Posterior cingulate gyrus (tissue), 11 donors: ENCODE measurements at regions not wholly inside any gene's neighbourhood (a gene's known extent, or its start where the extent isn't known, plus 50 kb on each side); places are given as distances from the start of the nearest gene placed in this dataset.
"Not testable (repeated sequence)": the region's sequence is repeated elsewhere in the genome, so short reads cannot be mapped to it uniquely, and the experiment has no call there.

Experiments
- DNase-seq, 10 donors: peaks; one replicate each; pipeline versions ENCODE4 v3.0.0 to v3.0.0-alpha.2; 2020 to 2021; ENCODE audit warnings: mixed read lengths in 3 of 10
- intact Hi-C: fragments of 100-400 bp; cut with DNase I; formaldehyde crosslinking; loops from one replicate; pipeline ENCODE4 v1.15.1; 2023

DNA sequence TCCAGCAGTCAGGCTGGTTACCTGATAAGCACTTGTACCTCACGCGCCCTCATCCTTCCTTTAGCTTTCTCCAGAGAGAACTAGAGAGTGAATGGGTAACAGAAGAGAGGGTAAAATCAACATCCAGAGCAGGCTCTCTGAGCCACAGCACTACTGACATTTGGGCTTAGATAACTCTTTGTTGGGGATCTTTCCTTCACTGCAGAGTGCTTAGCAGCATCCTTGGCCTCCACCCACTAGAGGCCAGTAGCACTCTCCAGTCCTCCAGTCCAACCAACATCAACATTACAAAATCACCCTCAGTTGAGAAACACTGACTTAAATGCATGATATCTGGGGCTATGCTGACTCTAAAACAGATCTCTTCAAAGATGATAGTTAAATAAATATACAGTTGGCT, 220.7 kb downstream of the TACR3 start:
- DNase-seq = no peak
- intact Hi-C loops = no loop called here

DNA sequence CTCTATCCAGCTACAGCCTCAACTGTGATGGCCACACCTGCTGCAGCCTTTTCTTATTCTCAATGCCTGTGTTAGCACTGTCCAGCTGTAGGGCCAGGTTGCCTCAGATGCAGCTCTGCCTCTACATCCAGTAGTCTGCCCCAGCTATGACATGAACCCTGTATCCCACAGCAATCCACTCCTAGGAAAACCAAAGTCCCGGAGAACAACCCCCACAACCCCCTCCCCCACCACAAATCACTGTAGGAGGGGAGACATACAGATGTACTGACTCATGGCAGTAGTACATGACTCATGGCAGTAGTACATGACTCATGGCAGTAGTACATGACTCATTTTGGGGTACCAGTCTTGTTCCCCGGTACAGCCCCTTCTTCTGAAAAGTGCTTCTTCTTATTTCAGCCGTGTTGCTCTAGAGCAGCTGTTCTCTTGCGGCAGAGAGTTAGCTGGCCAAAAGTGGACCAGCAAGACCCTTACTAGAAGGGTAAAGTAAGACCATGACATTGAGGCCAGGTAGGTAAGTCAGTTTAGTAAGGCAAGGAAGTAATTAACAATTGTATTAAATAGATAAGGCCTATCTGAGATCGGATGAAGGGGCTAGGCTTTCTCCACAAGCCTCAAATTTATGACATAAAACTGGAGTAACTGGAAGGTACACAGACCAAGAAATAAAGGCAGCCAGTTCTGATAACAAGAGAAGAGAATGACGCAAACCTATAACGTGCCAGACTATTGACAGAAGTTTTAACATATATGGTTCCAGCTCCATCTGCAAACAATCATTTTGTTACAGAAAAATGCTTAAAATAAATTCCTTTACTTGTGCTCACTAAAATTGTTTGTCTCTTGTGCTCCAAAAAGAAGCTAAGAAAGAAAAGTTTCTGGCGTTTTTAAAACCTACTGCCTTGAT, 221.4 kb downstream of the TACR3 start:
- peak in 1 of 10 donors; percentile 39 for DNase-seq
- intact Hi-C loops = no loop called here

DNA sequence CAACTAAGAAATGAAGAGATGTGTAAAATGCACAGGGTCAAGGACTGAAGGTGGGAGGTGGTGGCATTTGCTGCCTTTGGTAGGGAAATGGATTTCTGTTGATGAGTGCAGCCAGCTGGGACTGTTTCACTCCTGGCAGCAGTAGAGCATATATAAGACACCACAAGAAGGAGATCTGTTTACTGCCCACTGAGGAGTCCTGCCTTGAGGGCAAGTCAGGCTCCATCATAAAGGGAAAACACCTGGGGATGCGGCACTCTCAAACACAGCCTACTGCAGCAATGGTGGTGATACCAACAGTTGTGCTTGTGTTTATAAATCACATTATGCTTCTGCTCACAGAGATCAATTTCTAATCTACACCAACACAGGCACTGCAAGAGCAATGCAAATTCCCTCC, 222.1 kb downstream of the TACR3 start:
- peak in 1 of 10 donors; percentile 62 for DNase-seq
- intact Hi-C loops = no loop called here

DNA sequence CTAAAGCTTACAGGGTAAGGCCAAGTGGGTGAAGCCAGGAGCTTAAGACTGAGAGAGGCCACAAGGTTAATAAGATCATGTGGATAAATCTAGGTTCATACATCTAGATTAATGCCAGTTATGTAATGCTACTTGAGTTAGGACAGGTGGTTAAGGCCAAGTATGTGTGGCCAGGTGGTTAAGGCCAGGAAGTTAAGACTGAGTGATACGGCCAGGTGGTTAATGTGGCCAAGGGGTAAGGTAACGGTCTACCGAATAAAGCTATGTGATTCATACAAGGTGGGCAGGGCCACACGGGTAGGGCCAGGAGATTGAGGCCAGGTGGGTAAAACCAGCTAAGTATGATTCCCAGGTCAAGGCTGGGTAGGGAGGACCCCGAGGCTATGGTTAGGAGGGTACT, 223.0 kb downstream of the TACR3 start:
- intact Hi-C loops = no loop called here
- no peak for DNase-seq

DNA sequence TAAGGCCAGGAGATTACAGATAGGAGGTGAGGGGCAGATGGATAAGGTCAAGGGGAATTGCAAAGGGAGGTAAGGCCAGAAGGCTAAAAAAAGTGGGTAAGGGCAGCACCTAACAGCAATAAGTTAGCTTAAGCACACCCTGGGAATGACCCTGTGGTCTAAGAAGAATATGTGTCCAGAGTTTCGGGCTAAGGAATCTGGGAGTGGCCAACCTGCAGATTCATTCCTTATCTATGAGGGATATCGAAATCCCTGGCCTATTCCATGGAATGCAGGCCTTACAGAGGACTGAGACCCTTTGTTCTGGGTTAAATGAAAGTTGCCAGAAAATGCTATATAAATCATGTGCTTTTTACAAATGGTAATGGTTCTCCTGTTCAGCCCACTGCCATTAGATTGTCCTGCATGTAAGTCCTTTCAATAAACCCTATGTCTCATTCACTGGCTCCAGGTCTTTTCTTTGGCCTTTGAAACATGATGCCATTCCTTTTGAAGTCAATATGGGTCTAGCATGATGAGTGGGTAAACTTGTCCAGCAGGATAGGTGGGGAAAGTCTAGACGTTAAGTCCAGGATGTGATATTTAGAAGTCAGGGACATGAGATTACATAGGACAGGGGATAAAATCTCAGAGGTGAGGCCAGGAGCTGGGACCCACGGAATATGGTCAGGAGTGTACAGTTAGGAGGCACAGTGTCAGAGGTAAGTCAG, 226.2 kb downstream of the TACR3 start:
- intact Hi-C loops = no loop called here
- DNase-seq = no peak

DNA sequence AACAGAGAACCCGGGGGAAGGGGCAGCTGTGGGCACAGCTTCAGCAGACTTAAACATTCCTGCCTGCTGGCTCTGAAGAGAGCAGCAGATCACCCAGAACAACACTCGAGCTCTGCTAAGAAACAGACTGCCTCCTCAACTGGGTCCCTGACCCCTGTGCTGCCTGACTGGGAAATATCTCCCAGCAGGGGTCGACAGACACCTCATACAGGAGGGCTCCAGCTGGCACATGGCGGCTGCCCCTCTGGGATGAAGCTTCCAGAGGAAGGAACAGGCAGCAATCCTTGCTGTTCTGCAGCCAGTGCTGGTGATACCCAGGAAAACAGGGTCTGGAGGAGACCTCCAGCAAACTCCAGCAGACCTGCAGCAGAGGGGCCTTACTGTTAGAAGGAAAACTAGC, 234.5 kb downstream of the TACR3 start:
- DNase-seq, intact Hi-C loops: not testable (repeated sequence)

DNA sequence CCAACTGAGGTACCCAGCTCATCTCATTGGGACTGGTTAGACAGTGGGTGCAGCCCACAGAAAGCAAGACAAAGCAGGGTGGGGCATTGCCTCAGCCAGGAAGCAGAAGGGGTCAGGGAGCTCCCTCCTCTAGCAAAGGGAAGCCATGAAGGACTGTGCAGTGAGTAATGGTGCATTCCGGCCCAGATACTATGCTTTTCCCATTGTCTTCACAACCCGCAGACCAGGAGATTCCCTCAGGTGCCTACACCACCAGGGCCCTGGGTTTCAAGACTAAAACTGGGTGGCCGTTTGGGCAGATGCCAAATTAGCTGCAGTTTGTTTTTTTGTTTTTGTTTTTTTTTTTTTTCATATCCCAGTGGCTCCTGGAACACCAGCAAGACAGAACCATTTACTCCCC, 235.3 kb downstream of the TACR3 start:
- peak in 1 of 10 donors; percentile 38 for DNase-seq
- intact Hi-C loops = no loop called here

DNA sequence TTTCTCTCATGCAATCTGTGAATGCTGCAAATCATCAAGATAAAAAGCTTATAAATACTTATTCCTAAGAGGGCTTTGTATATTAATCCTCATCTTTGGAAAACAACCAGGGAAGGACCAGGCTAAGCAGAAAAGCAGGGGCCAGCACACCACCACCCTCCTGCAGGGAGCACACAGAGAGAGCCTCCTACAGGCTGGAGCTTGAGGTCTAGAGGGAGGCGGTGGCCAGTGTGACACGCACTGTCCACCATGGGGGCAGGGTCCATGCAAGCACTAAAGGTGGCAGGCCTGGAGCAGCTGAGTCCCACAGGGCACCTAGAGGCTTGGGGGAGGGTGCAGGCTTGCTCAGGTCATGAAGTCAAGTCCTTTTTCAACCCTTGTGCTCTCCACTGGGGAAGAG, 236.9 kb downstream of the TACR3 start:
- DNase-seq = peak in 2 of 10 donors; percentile 45 to 52
- intact Hi-C loops = no loop called here

DNA sequence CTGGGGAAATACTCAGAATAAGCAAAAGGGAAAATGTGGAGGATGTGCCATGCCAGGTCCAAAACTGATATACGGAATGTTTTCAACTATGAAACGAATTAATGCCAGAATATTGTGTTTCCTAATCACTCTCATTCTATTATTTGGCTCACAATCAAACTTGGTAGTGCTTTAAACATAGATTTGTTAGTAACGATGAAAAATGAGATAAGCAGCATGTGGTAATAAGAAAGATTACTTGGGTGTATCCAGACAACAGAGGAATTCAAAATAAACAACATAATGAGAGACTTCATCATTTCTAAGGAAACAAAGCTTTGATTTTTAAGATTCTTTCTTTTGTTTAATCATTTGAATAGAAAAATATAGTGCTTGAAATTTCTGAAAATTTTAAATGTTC, 237.3 kb downstream of the TACR3 start:
- DNase-seq = no peak
- intact Hi-C loops = no loop called here

DNA sequence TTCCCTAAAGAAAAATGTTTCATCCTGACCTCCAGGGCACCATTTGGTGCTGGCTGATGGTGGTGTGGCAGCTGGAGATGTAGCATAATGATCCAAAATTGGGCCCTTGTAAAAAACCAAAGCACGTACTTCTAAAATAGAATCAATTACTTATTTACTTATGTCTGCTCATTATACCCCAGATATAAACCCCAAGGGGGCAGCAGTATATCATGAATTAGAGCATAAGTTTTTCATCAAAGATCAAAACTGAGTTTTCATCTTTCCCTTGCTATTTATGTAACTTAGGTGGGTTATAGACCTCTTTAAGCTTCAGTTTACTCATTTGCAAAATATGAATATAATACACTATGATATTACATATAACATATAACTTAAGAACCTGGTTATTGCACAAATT, 241.1 kb downstream of the TACR3 start:
- intact Hi-C loops = no loop called here
- no peak for DNase-seq

DNA sequence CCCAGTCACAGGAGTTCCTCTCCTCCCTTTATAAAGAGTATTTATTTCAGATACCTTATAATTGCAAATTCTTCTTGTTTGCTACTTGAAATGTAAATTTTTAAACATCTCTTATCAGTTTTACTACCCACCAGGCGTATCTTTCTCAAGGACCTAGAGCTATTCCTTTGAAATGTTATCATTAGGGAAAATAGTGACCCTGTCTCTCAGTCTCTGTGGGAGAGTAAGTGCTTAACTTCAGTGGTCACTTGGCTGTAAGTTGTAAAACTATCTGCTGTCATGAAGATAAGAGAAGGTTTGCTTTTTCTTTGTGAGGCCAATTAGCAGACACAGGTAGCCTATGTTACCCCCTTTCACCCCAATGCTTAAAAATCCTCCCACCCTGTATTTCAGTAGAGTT, 241.6 kb downstream of the TACR3 start:
- intact Hi-C loops = no loop called here
- no peak for DNase-seq

DNA sequence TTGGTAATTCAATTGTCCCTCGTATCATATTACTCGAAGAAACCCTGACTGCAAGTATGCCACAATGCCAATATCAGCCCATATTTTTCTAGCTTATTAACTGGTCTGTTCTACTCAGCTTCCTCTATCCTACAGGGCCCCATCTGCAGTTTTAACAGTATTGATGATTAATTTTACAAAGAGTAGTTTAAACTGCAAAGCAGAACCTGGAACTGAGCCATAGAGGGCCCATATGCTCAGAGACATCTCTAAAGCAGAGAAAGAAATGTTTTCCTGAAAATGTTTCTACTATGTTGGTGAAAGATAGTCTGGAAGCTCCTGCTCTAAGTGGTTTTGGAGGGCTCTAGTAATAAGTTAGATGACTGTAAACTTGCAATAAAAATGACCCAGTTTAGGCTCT, 259.4 kb upstream of the CENPE start:
- DNase-seq = no peak
- intact Hi-C loops = no loop called here

DNA sequence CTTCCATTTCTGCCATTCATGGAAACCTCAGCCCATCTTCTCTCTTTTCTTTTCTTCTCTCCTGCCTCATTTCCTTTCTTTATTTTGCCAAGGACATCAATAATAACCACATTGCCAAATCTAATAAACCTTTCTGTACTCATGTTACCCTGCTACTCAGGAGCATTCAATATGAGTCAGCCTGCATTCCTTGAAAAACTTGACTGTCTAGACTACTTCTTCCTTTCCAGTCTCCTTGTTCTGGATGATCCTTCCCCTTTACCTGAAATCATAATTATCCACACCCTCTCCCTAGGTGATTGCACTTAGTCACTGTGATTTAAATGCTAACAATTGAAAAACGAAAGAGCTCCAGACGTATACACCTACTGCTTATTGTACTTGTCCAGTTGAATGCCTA, 253.2 kb upstream of the CENPE start:
- no peak for DNase-seq
- intact Hi-C loops = no loop called here

DNA sequence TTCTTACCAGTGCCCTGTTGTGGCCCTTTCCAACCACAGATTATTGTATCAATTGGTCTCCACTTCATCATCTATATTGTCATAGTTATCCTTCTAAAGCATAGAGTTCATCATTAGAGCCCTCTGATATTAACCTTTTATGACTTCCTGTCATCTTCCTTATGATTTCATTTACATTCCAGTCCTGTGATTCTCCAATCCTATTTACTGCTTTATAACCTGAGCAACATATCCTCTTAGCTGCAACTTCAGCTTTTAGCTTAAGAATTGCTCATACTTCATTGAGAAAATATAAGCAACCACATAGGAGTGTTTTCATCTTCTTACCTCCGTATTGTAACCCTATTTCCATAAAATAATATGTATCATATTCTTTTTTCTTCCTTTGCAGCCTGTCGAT, 252.6 kb upstream of the CENPE start:
- no peak for DNase-seq
- intact Hi-C loops = no loop called here

DNA sequence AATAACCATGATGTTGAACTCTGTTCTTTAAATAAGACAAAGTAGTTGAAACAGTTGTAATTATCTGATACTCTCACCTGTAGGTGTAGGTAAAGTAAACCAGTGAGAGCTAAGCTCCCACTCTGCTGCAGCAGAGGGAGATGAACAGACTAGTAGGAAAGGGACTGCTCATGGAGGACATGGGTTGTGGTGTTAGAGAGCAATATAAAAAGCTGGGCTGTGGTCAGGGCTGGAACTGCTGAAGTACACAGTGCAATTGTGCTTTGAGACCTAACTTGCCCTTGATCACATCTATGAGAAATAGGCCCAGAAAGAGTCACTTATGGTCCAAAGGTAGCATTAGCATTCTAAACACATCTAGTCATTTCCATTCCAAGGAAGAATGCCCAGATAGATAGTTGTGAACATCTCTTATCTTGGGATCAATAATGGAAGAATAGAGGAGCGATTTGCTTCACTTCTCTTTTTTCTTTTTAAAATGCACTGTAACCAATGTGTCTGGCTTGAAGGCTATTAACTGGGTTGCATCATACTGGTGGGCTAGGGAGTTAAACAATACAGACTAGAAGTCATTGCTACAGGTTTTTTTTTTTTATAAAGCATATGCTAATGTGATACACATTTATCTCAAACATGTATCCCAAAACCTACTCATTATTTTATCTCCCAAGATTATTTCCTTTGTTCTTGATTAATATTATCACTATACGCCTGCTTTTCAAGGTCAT, 251.3 kb upstream of the CENPE start:
- intact Hi-C loops = no loop called here
- DNase-seq = no peak

DNA sequence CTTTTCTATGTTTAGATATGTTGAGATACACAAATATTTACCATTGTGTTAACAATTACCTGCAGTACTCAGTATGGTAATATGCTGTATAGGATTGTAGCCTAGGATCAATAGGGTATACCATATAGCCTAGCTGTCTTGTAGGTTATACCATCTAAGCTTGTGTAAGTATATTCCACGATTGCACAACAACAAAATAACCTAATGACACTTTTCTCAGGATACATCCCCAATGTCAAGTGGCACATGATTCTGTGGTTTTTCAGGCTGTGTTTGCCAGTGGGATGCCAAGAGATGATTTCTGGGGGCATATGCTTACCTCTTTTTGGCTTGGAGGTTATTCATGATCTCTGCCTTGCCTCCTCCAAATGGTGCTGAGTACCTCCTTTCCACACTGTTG, 247.2 kb upstream of the CENPE start:
- no peak for DNase-seq
- intact Hi-C loops = no loop called here

DNA sequence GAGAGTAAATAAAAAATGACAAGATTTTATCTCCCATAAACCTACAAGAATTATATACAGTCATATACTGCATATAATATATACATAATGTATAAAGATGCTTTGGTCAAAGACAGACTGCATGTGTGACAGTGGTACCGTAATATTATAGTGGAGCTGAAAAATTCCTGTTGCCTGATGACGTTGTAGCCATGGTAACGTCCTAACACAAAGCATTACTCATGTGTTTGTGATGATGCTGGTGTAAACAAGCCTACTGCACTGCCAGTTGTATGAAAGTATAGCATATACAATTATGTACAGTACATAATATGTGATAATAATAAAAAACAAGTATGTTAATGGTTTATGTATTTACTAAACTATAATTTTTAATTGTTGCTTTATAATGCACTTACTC, 245.2 kb upstream of the CENPE start:
- DNase-seq = no peak
- intact Hi-C loops = no loop called here

DNA sequence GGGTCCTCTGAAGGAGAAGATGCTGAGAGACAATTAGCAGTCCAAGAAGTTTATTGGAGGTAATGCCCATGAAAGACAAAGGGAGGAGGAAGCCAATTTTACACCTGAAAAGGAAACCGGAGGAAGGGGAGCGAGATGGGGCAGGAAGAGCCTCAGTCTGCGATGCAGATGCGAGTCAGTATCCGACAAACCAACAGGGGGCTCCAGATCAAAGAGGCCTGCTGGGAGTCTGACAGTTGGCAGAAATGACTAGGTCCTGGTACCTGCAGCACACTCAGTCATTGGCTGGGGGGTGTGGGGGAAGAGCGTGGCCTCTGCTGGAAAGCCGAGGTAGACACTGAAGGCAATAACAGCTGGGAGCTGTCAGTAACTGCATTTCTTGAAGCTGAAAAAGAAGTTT, 231.1 kb upstream of the CENPE start:
- intact Hi-C loops = no loop called here
- no peak for DNase-seq

DNA sequence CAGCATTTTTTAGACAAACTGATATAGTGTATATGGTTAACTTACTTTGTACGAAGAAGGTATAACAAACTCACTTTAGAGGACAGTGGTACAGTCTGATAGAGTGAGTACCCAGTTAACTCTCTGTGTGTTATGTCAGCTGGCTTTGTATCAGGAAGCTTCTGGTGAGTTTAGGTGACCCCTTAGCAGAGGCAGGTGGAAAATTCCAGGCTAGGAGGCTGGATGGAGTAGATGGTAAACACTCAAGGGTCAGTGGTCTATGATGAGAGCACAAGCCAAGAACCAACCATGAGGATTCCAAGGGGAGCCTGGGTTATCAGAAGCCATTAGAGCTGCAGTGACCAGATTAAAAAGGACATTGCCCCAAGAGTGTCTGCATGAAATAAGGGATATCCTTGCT, 227.3 kb upstream of the CENPE start:
- intact Hi-C loops = no loop called here
- no peak for DNase-seq

DNA sequence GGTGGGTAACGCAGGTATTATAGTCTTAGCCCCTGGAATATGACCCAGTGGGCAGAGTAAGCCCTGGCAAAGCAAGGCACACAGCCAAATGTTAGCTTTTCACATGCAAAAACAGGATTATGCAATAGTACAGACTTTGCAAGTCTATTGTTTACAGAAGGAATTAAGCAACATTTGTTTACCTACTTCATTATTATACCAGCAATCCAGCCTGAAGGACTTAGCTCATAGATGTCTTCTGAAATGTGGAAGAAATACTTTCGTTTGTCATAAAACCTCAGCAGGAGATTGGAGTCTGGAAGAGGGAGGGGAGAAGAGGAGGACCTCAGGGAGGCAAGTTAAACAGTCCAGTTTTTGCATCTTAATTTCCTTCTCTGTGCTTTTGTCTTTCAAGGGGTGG, 226.7 kb upstream of the CENPE start:
- no peak for DNase-seq

DNA sequence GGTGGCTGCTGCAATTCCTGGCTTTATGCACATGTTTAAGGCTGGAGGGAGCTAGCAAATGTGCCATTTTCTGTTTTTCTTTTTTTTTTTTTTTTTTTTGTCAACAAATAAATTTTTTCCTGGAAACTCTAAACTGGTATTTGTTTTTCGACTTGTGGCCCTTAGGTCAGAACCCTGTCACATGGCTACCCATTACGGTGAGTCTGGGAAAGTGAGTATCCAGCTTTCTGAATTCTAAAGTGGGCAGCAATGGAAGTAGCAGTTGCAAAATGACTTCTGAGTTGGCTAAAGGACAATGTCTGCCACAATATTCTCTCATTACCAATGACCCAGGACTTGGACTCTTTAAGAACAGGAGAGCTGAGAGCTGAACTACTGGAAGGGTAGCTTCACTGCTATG, 225.1 kb upstream of the CENPE start:
- no peak for DNase-seq
- intact Hi-C loops = no loop called here

More for the DNA sequence above, 226.7 kb upstream of the CENPE start:
- intact Hi-C loops = no loop called here
